ENCODE measurements at regions not wholly inside any gene's neighbourhood (a gene's known extent, or its start where the extent isn't known, plus 50 kb on each side); places are given as distances from the start of the nearest gene placed in this dataset.

- no peak for DNase-seq (ENCODE audit: low read depth)
Observed at GRCh38 chr9:80839821-80840675, 849.3 kb downstream of the TLE1 start.

- no peak for DNase-seq (ENCODE audit: low read depth)
Observed at GRCh38 chr9:80836013-80836412, 853.3 kb downstream of the TLE1 start.

- no peak for DNase-seq (ENCODE audit: low read depth)
Observed at GRCh38 chr9:80831751-80832150, 857.6 kb downstream of the TLE1 start.

GRCh38 chr9:80811656-80812055 lies 877.7 kb downstream of the TLE1 start:
- DNase-seq (ENCODE audit: low read depth) = no peak

- no peak for DNase-seq (ENCODE audit: low read depth)
Observed at GRCh38 chr9:80811003-80811402, 878.3 kb downstream of the TLE1 start.

- DNase-seq (ENCODE audit: low read depth) = no peak
Observed at GRCh38 chr9:80806671-80807070, 882.7 kb downstream of the TLE1 start.

GRCh38 chr9:80804873-80805272 lies 884.5 kb downstream of the TLE1 start:
- DNase-seq (ENCODE audit: low read depth) = no peak

- no peak for DNase-seq (ENCODE audit: low read depth)
Observed at GRCh38 chr9:80797831-80798688, 891.3 kb downstream of the TLE1 start.

- no peak for DNase-seq (ENCODE audit: low read depth)
Observed at GRCh38 chr9:80797101-80797829, 892.1 kb downstream of the TLE1 start.

GRCh38 chr9:80796632-80797031 lies 892.7 kb downstream of the TLE1 start:
- DNase-seq (ENCODE audit: low read depth) = no peak

GRCh38 chr9:80794197-80794596 lies 895.1 kb downstream of the TLE1 start:
- no peak for DNase-seq (ENCODE audit: low read depth)

- DNase-seq (ENCODE audit: low read depth) = no peak
Observed at GRCh38 chr9:80793706-80794105, 895.6 kb downstream of the TLE1 start.

- DNase-seq (ENCODE audit: low read depth) = no peak
Observed at GRCh38 chr9:80792726-80793125, 896.6 kb downstream of the TLE1 start.

GRCh38 chr9:80791836-80792235 lies 897.5 kb downstream of the TLE1 start:
- DNase-seq (ENCODE audit: low read depth) = no peak

GRCh38 chr9:80790764-80791163 lies 898.6 kb downstream of the TLE1 start:
- no peak for DNase-seq (ENCODE audit: low read depth)

- DNase-seq (ENCODE audit: low read depth) = no peak
Observed at GRCh38 chr9:80789831-80790230, 899.5 kb downstream of the TLE1 start.

- no peak for DNase-seq (ENCODE audit: low read depth)
Observed at GRCh38 chr9:80787636-80788035, 901.7 kb downstream of the TLE1 start.

GRCh38 chr9:80784647-80785046 lies 904.7 kb downstream of the TLE1 start:
- no peak for DNase-seq (ENCODE audit: low read depth)

GRCh38 chr9:80775971-80776370 lies 913.4 kb downstream of the TLE1 start:
- no peak for DNase-seq (ENCODE audit: low read depth)

- DNase-seq (ENCODE audit: low read depth) = no peak
Observed at GRCh38 chr9:80775530-80775929, 913.8 kb downstream of the TLE1 start.

- no peak for DNase-seq (ENCODE audit: low read depth)
Observed at GRCh38 chr9:80771555-80772347, 917.6 kb downstream of the TLE1 start.

GRCh38 chr9:80763536-80763935 lies 925.8 kb downstream of the TLE1 start:
- DNase-seq (ENCODE audit: low read depth) = no peak

Measured in stimulated activated CD8-positive, alpha-beta memory T cell treated with anti-CD3 and anti-CD28 coated beads, Interleukin-15, amount 100 ng/mL, for 1 hour (primary cell).